ENCODE measurements at regions not wholly inside any gene's neighbourhood (a gene's known extent, or its start where the extent isn't known, plus 50 kb on each side); places are given as distances from the start of the nearest gene placed in this dataset.

DNA sequence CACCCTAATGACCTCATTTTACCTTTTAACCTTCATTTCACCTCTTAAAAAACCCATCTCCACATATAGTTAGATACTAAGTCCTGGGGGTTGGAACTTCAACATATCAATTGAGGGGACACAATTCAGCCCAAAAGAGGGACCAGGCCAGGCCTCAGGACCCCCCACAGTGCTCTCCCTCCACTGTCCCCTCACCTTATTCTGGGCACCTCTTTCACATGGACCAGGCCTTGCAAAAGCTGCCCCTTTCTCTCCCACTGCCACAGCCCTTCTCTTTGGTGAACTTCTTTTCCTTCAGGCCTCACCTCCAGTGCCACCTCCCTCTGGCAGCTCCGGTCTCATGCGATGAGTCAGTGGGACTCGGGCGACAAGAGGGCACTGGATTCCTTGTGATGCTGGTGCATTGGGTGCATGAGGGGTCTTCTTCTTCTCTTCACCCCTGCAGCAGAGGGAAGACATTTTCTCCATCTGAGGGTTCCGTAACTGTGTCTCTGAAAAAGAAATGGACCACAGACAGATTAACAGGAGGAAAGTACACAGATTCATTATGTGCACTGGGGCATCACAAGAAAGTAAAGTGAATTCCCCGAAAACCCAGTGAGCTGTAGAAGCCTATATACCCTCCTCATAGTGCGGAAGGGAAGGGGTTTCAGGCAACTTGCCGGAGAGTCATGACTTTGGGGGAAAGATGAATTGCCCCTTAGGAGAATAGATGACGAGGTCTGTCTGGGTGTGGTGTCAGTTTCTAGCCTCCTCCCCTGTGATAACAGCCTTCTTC is 288.7 kb upstream of the IGFBP3 start:
- ChIA-PET POLR2A (no interaction called here), CTCF (no interaction called here)
- H3K4me3 Mint-ChIP-seq: no peak overlapping the region
- no peaks in the 10 kb centered on the region for H3K36me3 Mint-ChIP-seq
- TF ChIP-seq ZNF138 (CRISPR knock-in tag; conservative IDR thresholded peaks at IDR 0.05) (no peak), GRHL2 (CRISPR knock-in tag; IDR thresholded peaks at IDR 0.05; ENCODE audit: insufficient replicate concordance, severe bottlenecking) (no peak), SMAD3 (CRISPR knock-in tag; IDR thresholded peaks at IDR 0.05; ENCODE audit: borderline replicate concordance) (no peak), IRF2 (CRISPR knock-in tag; IDR thresholded peaks at IDR 0.05; ENCODE audit: borderline replicate concordance, low read depth) (no peak), JAZF1 (CRISPR knock-in tag; IDR thresholded peaks at IDR 0.05) (no peak), NFATC4 (CRISPR knock-in tag; IDR thresholded peaks at IDR 0.05) (no peak), FOXJ3 (CRISPR knock-in tag; IDR thresholded peaks at IDR 0.05; ENCODE audit: borderline replicate concordance) (no peak), ZNF396 (CRISPR knock-in tag; IDR thresholded peaks at IDR 0.05; ENCODE audit: borderline replicate concordance) (no peak), TCF7 (CRISPR knock-in tag; IDR thresholded peaks at IDR 0.05; ENCODE audit: low read depth) (no peak)
- TF ChIP-seq, protein P1, sequence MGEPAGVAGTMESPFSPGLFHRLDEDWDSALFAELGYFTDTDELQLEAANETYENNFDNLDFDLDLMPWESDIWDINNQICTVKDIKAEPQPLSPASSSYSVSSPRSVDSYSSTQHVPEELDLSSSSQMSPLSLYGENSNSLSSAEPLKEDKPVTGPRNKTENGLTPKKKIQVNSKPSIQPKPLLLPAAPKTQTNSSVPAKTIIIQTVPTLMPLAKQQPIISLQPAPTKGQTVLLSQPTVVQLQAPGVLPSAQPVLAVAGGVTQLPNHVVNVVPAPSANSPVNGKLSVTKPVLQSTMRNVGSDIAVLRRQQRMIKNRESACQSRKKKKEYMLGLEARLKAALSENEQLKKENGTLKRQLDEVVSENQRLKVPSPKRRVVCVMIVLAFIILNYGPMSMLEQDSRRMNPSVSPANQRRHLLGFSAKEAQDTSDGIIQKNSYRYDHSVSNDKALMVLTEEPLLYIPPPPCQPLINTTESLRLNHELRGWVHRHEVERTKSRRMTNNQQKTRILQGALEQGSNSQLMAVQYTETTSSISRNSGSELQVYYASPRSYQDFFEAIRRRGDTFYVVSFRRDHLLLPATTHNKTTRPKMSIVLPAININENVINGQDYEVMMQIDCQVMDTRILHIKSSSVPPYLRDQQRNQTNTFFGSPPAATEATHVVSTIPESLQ (CRISPR knock-in tag; IDR thresholded peaks at IDR 0.05): no peak
- TF ChIP-seq, protein P2, sequence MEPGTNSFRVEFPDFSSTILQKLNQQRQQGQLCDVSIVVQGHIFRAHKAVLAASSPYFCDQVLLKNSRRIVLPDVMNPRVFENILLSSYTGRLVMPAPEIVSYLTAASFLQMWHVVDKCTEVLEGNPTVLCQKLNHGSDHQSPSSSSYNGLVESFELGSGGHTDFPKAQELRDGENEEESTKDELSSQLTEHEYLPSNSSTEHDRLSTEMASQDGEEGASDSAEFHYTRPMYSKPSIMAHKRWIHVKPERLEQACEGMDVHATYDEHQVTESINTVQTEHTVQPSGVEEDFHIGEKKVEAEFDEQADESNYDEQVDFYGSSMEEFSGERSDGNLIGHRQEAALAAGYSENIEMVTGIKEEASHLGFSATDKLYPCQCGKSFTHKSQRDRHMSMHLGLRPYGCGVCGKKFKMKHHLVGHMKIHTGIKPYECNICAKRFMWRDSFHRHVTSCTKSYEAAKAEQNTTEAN (CRISPR knock-in tag; IDR thresholded peaks at IDR 0.05): no peak
- TF ChIP-seq, protein P3, sequence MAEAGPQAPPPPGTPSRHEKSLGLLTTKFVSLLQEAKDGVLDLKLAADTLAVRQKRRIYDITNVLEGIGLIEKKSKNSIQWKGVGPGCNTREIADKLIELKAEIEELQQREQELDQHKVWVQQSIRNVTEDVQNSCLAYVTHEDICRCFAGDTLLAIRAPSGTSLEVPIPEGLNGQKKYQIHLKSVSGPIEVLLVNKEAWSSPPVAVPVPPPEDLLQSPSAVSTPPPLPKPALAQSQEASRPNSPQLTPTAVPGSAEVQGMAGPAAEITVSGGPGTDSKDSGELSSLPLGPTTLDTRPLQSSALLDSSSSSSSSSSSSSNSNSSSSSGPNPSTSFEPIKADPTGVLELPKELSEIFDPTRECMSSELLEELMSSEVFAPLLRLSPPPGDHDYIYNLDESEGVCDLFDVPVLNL (CRISPR knock-in tag; IDR thresholded peaks at IDR 0.05; ENCODE audit: borderline replicate concordance, low read depth): no peak
- TF ChIP-seq, protein P4, sequence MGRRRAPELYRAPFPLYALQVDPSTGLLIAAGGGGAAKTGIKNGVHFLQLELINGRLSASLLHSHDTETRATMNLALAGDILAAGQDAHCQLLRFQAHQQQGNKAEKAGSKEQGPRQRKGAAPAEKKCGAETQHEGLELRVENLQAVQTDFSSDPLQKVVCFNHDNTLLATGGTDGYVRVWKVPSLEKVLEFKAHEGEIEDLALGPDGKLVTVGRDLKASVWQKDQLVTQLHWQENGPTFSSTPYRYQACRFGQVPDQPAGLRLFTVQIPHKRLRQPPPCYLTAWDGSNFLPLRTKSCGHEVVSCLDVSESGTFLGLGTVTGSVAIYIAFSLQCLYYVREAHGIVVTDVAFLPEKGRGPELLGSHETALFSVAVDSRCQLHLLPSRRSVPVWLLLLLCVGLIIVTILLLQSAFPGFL (CRISPR knock-in tag; IDR thresholded peaks at IDR 0.05; ENCODE audit: borderline replicate concordance): no peak
- TF ChIP-seq, protein P5, sequence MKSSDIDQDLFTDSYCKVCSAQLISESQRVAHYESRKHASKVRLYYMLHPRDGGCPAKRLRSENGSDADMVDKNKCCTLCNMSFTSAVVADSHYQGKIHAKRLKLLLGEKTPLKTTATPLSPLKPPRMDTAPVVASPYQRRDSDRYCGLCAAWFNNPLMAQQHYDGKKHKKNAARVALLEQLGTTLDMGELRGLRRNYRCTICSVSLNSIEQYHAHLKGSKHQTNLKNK (CRISPR knock-in tag; IDR thresholded peaks at IDR 0.05): no peak
- ATAC-seq (no peak), DNase-seq (ENCODE audit: low spot score) (no peak)
- no peaks in the 10 kb centered on the region for H3K27me3 Mint-ChIP-seq (ENCODE audit: low read depth)
- H3K9me3 Mint-ChIP-seq: no peaks in the 10 kb centered on the region
- no peak overlapping the region for H3K27ac Mint-ChIP-seq
- peaks cover 2% of the 10 kb centered on the region; the same call in 1 of the 2 replicates for H3K4me1 Mint-ChIP-seq

DNA sequence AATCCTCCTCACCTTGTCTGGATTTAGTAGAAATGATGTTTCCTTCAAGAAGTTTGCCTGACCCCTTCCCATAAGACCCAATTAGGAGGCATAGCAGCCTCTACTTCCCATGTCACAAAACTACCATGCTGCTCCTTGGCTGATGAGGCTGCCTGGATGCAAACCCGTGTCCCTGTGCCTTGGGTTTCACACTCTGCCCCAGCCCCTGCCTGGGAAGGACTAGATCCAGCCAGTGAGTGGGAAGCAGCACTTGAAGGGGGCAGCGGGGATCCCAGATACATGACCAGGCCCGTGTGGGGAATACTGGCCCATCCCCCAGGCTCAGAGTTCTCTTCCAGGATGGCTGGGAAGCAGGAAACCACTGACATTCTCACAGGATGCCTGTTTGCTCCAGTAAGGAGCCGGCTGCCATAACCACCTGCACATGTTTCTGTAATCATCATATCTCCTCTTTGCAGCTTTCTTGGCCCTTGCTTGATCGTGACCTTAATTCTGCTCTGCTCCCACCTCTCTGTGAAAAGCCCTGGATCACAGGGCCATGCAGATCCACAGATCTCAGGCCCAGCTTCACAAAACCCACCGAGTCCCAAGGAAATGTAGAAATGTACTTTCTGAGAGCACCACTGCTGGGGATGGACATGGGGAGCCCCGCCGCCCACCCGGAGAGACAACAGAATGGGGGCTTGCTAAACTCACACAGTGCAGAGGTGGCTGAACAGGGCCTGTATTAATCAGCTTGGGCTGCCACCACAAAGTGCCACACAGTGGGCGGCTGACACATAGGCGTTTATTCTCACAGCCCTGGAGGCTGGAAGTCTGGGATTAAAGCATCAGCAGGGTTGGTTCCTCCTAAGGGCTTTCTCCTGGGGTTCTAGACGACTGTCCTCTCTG is 287.8 kb upstream of the IGFBP3 start:
- ChIA-PET CTCF (no interaction called here), POLR2A (no interaction called here)
- DNase-seq (ENCODE audit: low spot score) (no peak), ATAC-seq (no peak)
- H3K27ac Mint-ChIP-seq: no peak overlapping the region
- H3K4me3 Mint-ChIP-seq: no peak overlapping the region
- peaks cover 2% of the 10 kb centered on the region; the same call in 1 of the 2 replicates for H3K4me1 Mint-ChIP-seq
- no peaks in the 10 kb centered on the region for H3K9me3 Mint-ChIP-seq
- TF ChIP-seq, protein P1 (CRISPR knock-in tag; IDR thresholded peaks at IDR 0.05): no peak
- TF ChIP-seq ELF4 (CRISPR knock-in tag; IDR thresholded peaks at IDR 0.05; ENCODE audit: low read depth): no peak
- TF ChIP-seq, protein P6, sequence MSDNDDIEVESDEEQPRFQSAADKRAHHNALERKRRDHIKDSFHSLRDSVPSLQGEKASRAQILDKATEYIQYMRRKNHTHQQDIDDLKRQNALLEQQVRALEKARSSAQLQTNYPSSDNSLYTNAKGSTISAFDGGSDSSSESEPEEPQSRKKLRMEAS (CRISPR knock-in tag; IDR thresholded peaks at IDR 0.05): no peak
- TF ChIP-seq NR3C1 (CRISPR knock-in tag; conservative IDR thresholded peaks at IDR 0.05; ENCODE audit: low read depth): no peak
- TF ChIP-seq SOX15 (CRISPR knock-in tag; IDR thresholded peaks at IDR 0.05): no peak
- TF ChIP-seq, protein P7, sequence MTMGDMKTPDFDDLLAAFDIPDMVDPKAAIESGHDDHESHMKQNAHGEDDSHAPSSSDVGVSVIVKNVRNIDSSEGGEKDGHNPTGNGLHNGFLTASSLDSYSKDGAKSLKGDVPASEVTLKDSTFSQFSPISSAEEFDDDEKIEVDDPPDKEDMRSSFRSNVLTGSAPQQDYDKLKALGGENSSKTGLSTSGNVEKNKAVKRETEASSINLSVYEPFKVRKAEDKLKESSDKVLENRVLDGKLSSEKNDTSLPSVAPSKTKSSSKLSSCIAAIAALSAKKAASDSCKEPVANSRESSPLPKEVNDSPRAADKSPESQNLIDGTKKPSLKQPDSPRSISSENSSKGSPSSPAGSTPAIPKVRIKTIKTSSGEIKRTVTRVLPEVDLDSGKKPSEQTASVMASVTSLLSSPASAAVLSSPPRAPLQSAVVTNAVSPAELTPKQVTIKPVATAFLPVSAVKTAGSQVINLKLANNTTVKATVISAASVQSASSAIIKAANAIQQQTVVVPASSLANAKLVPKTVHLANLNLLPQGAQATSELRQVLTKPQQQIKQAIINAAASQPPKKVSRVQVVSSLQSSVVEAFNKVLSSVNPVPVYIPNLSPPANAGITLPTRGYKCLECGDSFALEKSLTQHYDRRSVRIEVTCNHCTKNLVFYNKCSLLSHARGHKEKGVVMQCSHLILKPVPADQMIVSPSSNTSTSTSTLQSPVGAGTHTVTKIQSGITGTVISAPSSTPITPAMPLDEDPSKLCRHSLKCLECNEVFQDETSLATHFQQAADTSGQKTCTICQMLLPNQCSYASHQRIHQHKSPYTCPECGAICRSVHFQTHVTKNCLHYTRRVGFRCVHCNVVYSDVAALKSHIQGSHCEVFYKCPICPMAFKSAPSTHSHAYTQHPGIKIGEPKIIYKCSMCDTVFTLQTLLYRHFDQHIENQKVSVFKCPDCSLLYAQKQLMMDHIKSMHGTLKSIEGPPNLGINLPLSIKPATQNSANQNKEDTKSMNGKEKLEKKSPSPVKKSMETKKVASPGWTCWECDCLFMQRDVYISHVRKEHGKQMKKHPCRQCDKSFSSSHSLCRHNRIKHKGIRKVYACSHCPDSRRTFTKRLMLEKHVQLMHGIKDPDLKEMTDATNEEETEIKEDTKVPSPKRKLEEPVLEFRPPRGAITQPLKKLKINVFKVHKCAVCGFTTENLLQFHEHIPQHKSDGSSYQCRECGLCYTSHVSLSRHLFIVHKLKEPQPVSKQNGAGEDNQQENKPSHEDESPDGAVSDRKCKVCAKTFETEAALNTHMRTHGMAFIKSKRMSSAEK (CRISPR knock-in tag; IDR thresholded peaks at IDR 0.05; ENCODE audit: borderline replicate concordance): no peak
- H3K27me3 Mint-ChIP-seq (ENCODE audit: low read depth): no peaks in the 10 kb centered on the region
- no peaks in the 10 kb centered on the region for H3K36me3 Mint-ChIP-seq
